ENCODE measurements at regions not wholly inside any gene's neighbourhood (a gene's known extent, or its start where the extent isn't known, plus 50 kb on each side); places are given as distances from the start of the nearest gene placed in this dataset.

- CTCF ChIA-PET (ENCODE audit: low intra/inter-chr PET ratio), result no interaction called here
- H3K4me2 ChIP-seq (ENCODE audit: insufficient read depth, low read length), result no peak overlapping the region
Measured at GRCh38 chr11:15854245-15854644, 502.1 kb downstream of the SOX6 start.

GRCh38 chr11:15858881-15859280 is 497.5 kb downstream of the SOX6 start:
- H3K4me2 ChIP-seq (ENCODE audit: insufficient read depth, low read length), result no peak overlapping the region
- CTCF ChIA-PET (ENCODE audit: low intra/inter-chr PET ratio), result no interaction called here
- H3K36me3 ChIP-seq (ENCODE audit: control insufficient read depth, insufficient read depth, low read length), result no peaks in the 10 kb centered on the region
- H3K27me3 ChIP-seq (ENCODE audit: control insufficient read depth in 2 of 2, insufficient read depth in 2 of 2, low read length in 2 of 2), result peaks cover 4 to 17% of the 10 kb centered on the region in 2 experiments; a peak in 4 of 5 replicates
- no peaks in the 10 kb centered on the region for H3K9me1 ChIP-seq (ENCODE audit: control insufficient read depth, insufficient read depth, low read length)
- ATAC-seq (no peak), FAIRE-seq (no peak), DNase-seq (ENCODE audit: extremely low read depth in 1 of 4, low spot score in 3 of 4) (no peak)
- no peaks in the 10 kb centered on the region for H3K4me1 ChIP-seq (replicated peaks in 1 of 2; ENCODE audit: control insufficient read depth in 2 of 2, insufficient read depth in 2 of 2, low read length in 2 of 2)
- in situ Hi-C loops (cut with MboI) (no loop called here), intact Hi-C loops (cut with micrococcal nuclease) (loop anchor here (10.0 kb wide), 1 partner anchor 756 kb away; no protein-coding TSS in a partner anchor)
- no peak overlapping the region for H3K4me3 ChIP-seq
- BruUV-seq (replicated peaks), result no TSS peak
- no peaks in the 10 kb centered on the region for H3K9me3 ChIP-seq (replicated peaks; ENCODE audit: control insufficient read depth, insufficient read depth, low read depth, low read length)
- POLR2A ChIA-PET, result no interaction called here
- no peaks in the 10 kb centered on the region for H3K79me2 ChIP-seq (ENCODE audit: control insufficient read depth, insufficient read depth, low read length)
- H3K9ac ChIP-seq (ENCODE audit: insufficient read depth in 1 of 2, low read depth in 2 of 2, low read length in 2 of 2), result no peak overlapping the region
- no peaks in the 10 kb centered on the region for H4K20me1 ChIP-seq (replicated peaks; ENCODE audit: control insufficient read depth, insufficient read depth, low read length)
- H3K27ac ChIP-seq (ENCODE audit: extremely low read depth, low read depth, low read length), result no peak overlapping the region
- WGBS (ENCODE audit: insufficient coverage, low coverage, missing lambda C conversion rate), result 5% methylated on average over 3 of the region's 3 CpGs
- H2AFZ ChIP-seq (ENCODE audit: low read depth, low read length), result no peak overlapping the region
- TF ChIP-seq TSHZ1 (CRISPR knock-in tag; IDR thresholded peaks at IDR 0.05) (no peak), ZBTB11 (CRISPR knock-in tag; IDR thresholded peaks at IDR 0.05) (no peak)

More at GRCh38 chr11:15854245-15854644, 502.1 kb downstream of the SOX6 start:
- H3K9me1 ChIP-seq (ENCODE audit: control insufficient read depth, insufficient read depth, low read length), result no peaks in the 10 kb centered on the region
- H3K4me3 ChIP-seq, result no peak overlapping the region
- H2AFZ ChIP-seq (ENCODE audit: low read depth, low read length), result no peak overlapping the region
- FAIRE-seq (no peak), ATAC-seq (no peak), DNase-seq (ENCODE audit: extremely low read depth in 1 of 4, low spot score in 3 of 4) (no peak)
- no peaks in the 10 kb centered on the region for H3K36me3 ChIP-seq (ENCODE audit: control insufficient read depth, insufficient read depth, low read length)
- no peaks in the 10 kb centered on the region for H3K4me1 ChIP-seq (replicated peaks in 1 of 2; ENCODE audit: control insufficient read depth in 2 of 2, insufficient read depth in 2 of 2, low read length in 2 of 2)
- H3K9me3 ChIP-seq (replicated peaks; ENCODE audit: control insufficient read depth, insufficient read depth, low read depth, low read length), result no peaks in the 10 kb centered on the region
- no peak overlapping the region for H3K27ac ChIP-seq (ENCODE audit: extremely low read depth, low read depth, low read length)
- BruUV-seq (replicated peaks), result no TSS peak
- peaks cover 2 to 16% of the 10 kb centered on the region in 2 experiments for H3K27me3 ChIP-seq (ENCODE audit: control insufficient read depth in 2 of 2, insufficient read depth in 2 of 2, low read length in 2 of 2)
- no peak for TF ChIP-seq ZC3H8 (IDR thresholded peaks at IDR 0.05)
- peak; percentile 38; the same call in 1 of the 2 replicates for TF ChIP-seq ZNF512 (tag; IDR thresholded peaks at IDR 0.05)
- peak; percentile 73 for TF ChIP-seq PCBP2 (IDR thresholded peaks at IDR 0.05; ENCODE audit: low read depth, low read length, poor library complexity, severe bottlenecking)
- no peak for TF ChIP-seq PHB2 (IDR thresholded peaks at IDR 0.05; ENCODE audit: low read depth)
- POLR2A ChIA-PET, result no interaction called here
- no peaks in the 10 kb centered on the region for H3K79me2 ChIP-seq (ENCODE audit: control insufficient read depth, insufficient read depth, low read length)
- H4K20me1 ChIP-seq (replicated peaks; ENCODE audit: control insufficient read depth, insufficient read depth, low read length), result no peaks in the 10 kb centered on the region
- in situ Hi-C loops (cut with MboI) (no loop called here), intact Hi-C loops (cut with micrococcal nuclease) (loop anchor here (10.0 kb wide), 1 partner anchor 761 kb away; no protein-coding TSS in a partner anchor)
- no peak overlapping the region for H3K9ac ChIP-seq (ENCODE audit: insufficient read depth in 1 of 2, low read depth in 2 of 2, low read length in 2 of 2)
